Hepatocyte (in vitro differentiated cells): ENCODE measurements at regions not wholly inside any gene's neighbourhood (a gene's known extent, or its start where the extent isn't known, plus 50 kb on each side); places are given as distances from the start of the nearest gene placed in this dataset.
"Not testable (repeated sequence)": the region's sequence is repeated elsewhere in the genome, so short reads cannot be mapped to it uniquely, and the experiment has no call there.

Source experiments
- EZH2 ChIP-seq: fragments of 200-600 bp; sonication (generic); IDR thresholded peaks from 2 replicates; pipeline ENCODE4 v1.6.1; 2016; ENCODE audit warnings: antibody characterized with exemption, mild to moderate bottlenecking, borderline replicate concordance
- EZH2phosphoT487 ChIP-seq: fragments of 200-600 bp; sonication (generic); IDR thresholded peaks from one replicate; pipeline ENCODE4 v1.6.1; 2018; ENCODE audit warnings: antibody characterized with exemption, mild to moderate bottlenecking, low read depth, moderate library complexity; ENCODE audit not compliant: unreplicated experiment, severe bottlenecking
- TF ChIP-seq, protein P1 (sequence below): fragments of 200-600 bp; sonication (generic); IDR thresholded peaks from 2 replicates; pipeline ENCODE4 v1.5.1; 2016; ENCODE audit warnings: antibody characterized with exemption, mild to moderate bottlenecking; ENCODE audit not compliant: poor library complexity

DNA sequence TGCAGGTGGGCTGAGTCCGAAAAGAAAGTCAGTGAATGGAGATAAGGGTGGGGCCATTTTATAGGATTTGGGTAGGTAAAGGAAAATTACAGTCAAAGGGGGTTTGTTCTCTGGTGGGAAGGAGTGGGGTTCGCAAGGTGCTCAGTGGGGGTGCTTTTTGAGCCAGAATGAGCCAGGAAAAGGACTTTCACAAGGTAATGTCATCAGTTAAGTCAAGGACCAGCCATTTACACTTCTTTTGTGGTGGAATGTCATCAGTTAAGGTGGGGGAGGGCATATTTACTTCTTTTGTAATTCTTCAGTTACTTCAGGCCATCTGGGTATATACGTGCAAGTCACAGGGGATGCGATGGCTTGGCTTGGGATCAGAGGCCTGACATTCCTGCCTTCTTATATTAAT is 705.5 kb upstream of the NEGR1 start:
- TF ChIP-seq, protein P1, sequence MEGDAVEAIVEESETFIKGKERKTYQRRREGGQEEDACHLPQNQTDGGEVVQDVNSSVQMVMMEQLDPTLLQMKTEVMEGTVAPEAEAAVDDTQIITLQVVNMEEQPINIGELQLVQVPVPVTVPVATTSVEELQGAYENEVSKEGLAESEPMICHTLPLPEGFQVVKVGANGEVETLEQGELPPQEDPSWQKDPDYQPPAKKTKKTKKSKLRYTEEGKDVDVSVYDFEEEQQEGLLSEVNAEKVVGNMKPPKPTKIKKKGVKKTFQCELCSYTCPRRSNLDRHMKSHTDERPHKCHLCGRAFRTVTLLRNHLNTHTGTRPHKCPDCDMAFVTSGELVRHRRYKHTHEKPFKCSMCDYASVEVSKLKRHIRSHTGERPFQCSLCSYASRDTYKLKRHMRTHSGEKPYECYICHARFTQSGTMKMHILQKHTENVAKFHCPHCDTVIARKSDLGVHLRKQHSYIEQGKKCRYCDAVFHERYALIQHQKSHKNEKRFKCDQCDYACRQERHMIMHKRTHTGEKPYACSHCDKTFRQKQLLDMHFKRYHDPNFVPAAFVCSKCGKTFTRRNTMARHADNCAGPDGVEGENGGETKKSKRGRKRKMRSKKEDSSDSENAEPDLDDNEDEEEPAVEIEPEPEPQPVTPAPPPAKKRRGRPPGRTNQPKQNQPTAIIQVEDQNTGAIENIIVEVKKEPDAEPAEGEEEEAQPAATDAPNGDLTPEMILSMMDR: not testable (repeated sequence)
- TF ChIP-seq EZH2, EZH2phosphoT487: not testable (repeated sequence)
